ENCODE measurements at regions not wholly inside any gene's neighbourhood (a gene's known extent, or its start where the extent isn't known, plus 50 kb on each side); places are given as distances from the start of the nearest gene placed in this dataset.

- Mint-ChIP-seq H3K27ac (no peak overlapping the region), H3K4me1 (no peaks in the 10 kb centered on the region), H3K27me3 (no peaks in the 10 kb centered on the region), H3K36me3 (ENCODE audit: low read depth) (no peaks in the 10 kb centered on the region), H3K9me3 (peaks cover 3% of the 10 kb centered on the region), H3K4me3 (no peak overlapping the region)
- intact Hi-C loops (cut with micrococcal nuclease): no loop called here
- ATAC-seq (ENCODE audit: low read depth) (no peak), DNase-seq (no peak)
- ChIA-PET CTCF (no interaction called here), POLR2A (interaction anchor here (0.6 kb wide), 1 partner anchor 518 kb away, joined by 3 read pairs; no protein-coding TSS in a partner anchor)
- no peak for TF ChIP-seq CTCF (IDR thresholded peaks at IDR 0.05)
Measured at GRCh38 chr1:80509965-80510522, 1290.7 kb upstream of the ADGRL2 start.

- Mint-ChIP-seq H3K4me3 (no peak overlapping the region), H3K27ac (no peak overlapping the region), H3K27me3 (no peaks in the 10 kb centered on the region), H3K4me1 (no peaks in the 10 kb centered on the region), H3K9me3 (peaks cover 3% of the 10 kb centered on the region), H3K36me3 (ENCODE audit: low read depth) (no peaks in the 10 kb centered on the region)
- intact Hi-C loops (cut with micrococcal nuclease): no loop called here
- ATAC-seq (ENCODE audit: low read depth): no peak
- ChIA-PET CTCF (no interaction called here), POLR2A (no interaction called here)
- TF ChIP-seq CTCF (IDR thresholded peaks at IDR 0.05): no peak
- no peak for DNase-seq
Measured at GRCh38 chr1:80506216-80506615, 1294.5 kb upstream of the ADGRL2 start.

- Mint-ChIP-seq H3K4me3 (no peak overlapping the region), H3K27ac (no peak overlapping the region), H3K36me3 (ENCODE audit: low read depth) (no peaks in the 10 kb centered on the region), H3K27me3 (no peaks in the 10 kb centered on the region), H3K9me3 (no peaks in the 10 kb centered on the region), H3K4me1 (no peaks in the 10 kb centered on the region)
- intact Hi-C loops (cut with micrococcal nuclease): no loop called here
- ChIA-PET POLR2A (no interaction called here), CTCF (no interaction called here)
- TF ChIP-seq CTCF (IDR thresholded peaks at IDR 0.05): no peak
- DNase-seq (no peak), ATAC-seq (ENCODE audit: low read depth) (no peak)
Measured at GRCh38 chr1:80498673-80499072, 1302.1 kb upstream of the ADGRL2 start.

GRCh38 chr1:80495806-80496205 is 1304.9 kb upstream of the ADGRL2 start:
- Mint-ChIP-seq H3K27me3 (no peaks in the 10 kb centered on the region), H3K36me3 (ENCODE audit: low read depth) (no peaks in the 10 kb centered on the region), H3K4me1 (no peaks in the 10 kb centered on the region), H3K27ac (no peak overlapping the region), H3K4me3 (no peak overlapping the region), H3K9me3 (no peaks in the 10 kb centered on the region)
- TF ChIP-seq CTCF (IDR thresholded peaks at IDR 0.05): no peak
- ATAC-seq (ENCODE audit: low read depth) (no peak), DNase-seq (no peak)
- POLR2A ChIA-PET: no interaction called here
- intact Hi-C loops (cut with micrococcal nuclease): no loop called here
- CTCF ChIA-PET: no interaction called here

- ChIA-PET POLR2A (no interaction called here), CTCF (no interaction called here)
- H3K27ac Mint-ChIP-seq: no peak overlapping the region
- intact Hi-C loops (cut with micrococcal nuclease): no loop called here
- no peak for DNase-seq
- ATAC-seq (ENCODE audit: low read depth): no peak
- no peak for TF ChIP-seq CTCF (IDR thresholded peaks at IDR 0.05)
- no peaks in the 10 kb centered on the region for H3K27me3 Mint-ChIP-seq
- H3K36me3 Mint-ChIP-seq (ENCODE audit: low read depth): no peaks in the 10 kb centered on the region
- H3K4me3 Mint-ChIP-seq: no peak overlapping the region
- H3K4me1 Mint-ChIP-seq: no peaks in the 10 kb centered on the region
- no peaks in the 10 kb centered on the region for H3K9me3 Mint-ChIP-seq
Measured at GRCh38 chr1:80472145-80472544, 1328.6 kb upstream of the ADGRL2 start.
